ENCODE measurements at regions not wholly inside any gene's neighbourhood (a gene's known extent, or its start where the extent isn't known, plus 50 kb on each side); places are given as distances from the start of the nearest gene placed in this dataset.
"Not testable (repeated sequence)": the region's sequence is repeated elsewhere in the genome, so short reads cannot be mapped to it uniquely, and the experiment has no call there.

- Histone ChIP-seq H3K27me3 (ENCODE audit: insufficient read depth, poor library complexity, severe bottlenecking) (no peaks in the 10 kb centered on the region), H3K9me3 (ENCODE audit: severe bottlenecking) (no peaks in the 10 kb centered on the region), H3K36me3 (ENCODE audit: low read depth) (no peaks in the 10 kb centered on the region), H3K4me1 (ENCODE audit: insufficient read depth, poor library complexity, severe bottlenecking) (peaks cover 18% of the 10 kb centered on the region), H3K4me3 (ENCODE audit: severe bottlenecking) (no peak overlapping the region), H3K27ac (ENCODE audit: poor library complexity, severe bottlenecking) (no peak overlapping the region)
- ATAC-seq (ENCODE audit: low read depth) (no peak), DNase-seq (ENCODE audit: low spot score) (no peak)
- no peak for TF ChIP-seq CTCF (IDR thresholded peaks at IDR 0.05; ENCODE audit: poor library complexity, severe bottlenecking)
Measured at GRCh38 chr4:145276050-145276449, 95.7 kb upstream of the OTUD4 start.

GRCh38 chr4:145271194-145271593 is 90.8 kb upstream of the OTUD4 start:
- H3K9me3 ChIP-seq (ENCODE audit: severe bottlenecking): peaks cover 3% of the 10 kb centered on the region
- H3K36me3 ChIP-seq (ENCODE audit: low read depth): no peaks in the 10 kb centered on the region
- H3K4me3 ChIP-seq (ENCODE audit: severe bottlenecking): no peak overlapping the region
- DNase-seq (ENCODE audit: low spot score): no peak
- H3K27me3 ChIP-seq (ENCODE audit: insufficient read depth, poor library complexity, severe bottlenecking): no peaks in the 10 kb centered on the region
- no peak overlapping the region for H3K27ac ChIP-seq (ENCODE audit: poor library complexity, severe bottlenecking)
- no peak for TF ChIP-seq CTCF (IDR thresholded peaks at IDR 0.05; ENCODE audit: poor library complexity, severe bottlenecking)
- ATAC-seq (ENCODE audit: low read depth): no peak
- H3K4me1 ChIP-seq (ENCODE audit: insufficient read depth, poor library complexity, severe bottlenecking): no peaks in the 10 kb centered on the region

- DNase-seq (ENCODE audit: low spot score): no peak
- no peak overlapping the region for H3K27ac ChIP-seq (ENCODE audit: poor library complexity, severe bottlenecking)
Measured at GRCh38 chr4:145266881-145267280, 86.5 kb upstream of the OTUD4 start.

GRCh38 chr4:145260091-145260490 is 79.7 kb upstream of the OTUD4 start:
- DNase-seq (ENCODE audit: low spot score): no peak
- Histone ChIP-seq H3K4me3 (ENCODE audit: severe bottlenecking) (no peak overlapping the region), H3K4me1 (ENCODE audit: insufficient read depth, poor library complexity, severe bottlenecking) (no peaks in the 10 kb centered on the region), H3K36me3 (ENCODE audit: low read depth) (no peaks in the 10 kb centered on the region), H3K27ac (ENCODE audit: poor library complexity, severe bottlenecking) (no peak overlapping the region), H3K27me3 (ENCODE audit: insufficient read depth, poor library complexity, severe bottlenecking) (no peaks in the 10 kb centered on the region), H3K9me3 (ENCODE audit: severe bottlenecking) (no peaks in the 10 kb centered on the region)
- ATAC-seq (ENCODE audit: low read depth): no peak
- TF ChIP-seq CTCF (IDR thresholded peaks at IDR 0.05; ENCODE audit: poor library complexity, severe bottlenecking): no peak

More at GRCh38 chr4:145266881-145267280, 86.5 kb upstream of the OTUD4 start:
- TF ChIP-seq CTCF (IDR thresholded peaks at IDR 0.05; ENCODE audit: poor library complexity, severe bottlenecking): no peak
- no peaks in the 10 kb centered on the region for H3K36me3 ChIP-seq (ENCODE audit: low read depth)
- H3K9me3 ChIP-seq (ENCODE audit: severe bottlenecking): peaks cover 3% of the 10 kb centered on the region
- H3K27me3 ChIP-seq (ENCODE audit: insufficient read depth, poor library complexity, severe bottlenecking): no peaks in the 10 kb centered on the region
- no peaks in the 10 kb centered on the region for H3K4me1 ChIP-seq (ENCODE audit: insufficient read depth, poor library complexity, severe bottlenecking)
- no peak overlapping the region for H3K4me3 ChIP-seq (ENCODE audit: severe bottlenecking)
- no peak for ATAC-seq (ENCODE audit: low read depth)

GRCh38 chr4:145255311-145255710 is 74.9 kb upstream of the OTUD4 start:
- not testable (repeated sequence) for ATAC-seq (ENCODE audit: low read depth); DNase-seq (ENCODE audit: low spot score); H3K4me1 ChIP-seq (ENCODE audit: insufficient read depth, poor library complexity, severe bottlenecking); H3K4me3 ChIP-seq (ENCODE audit: severe bottlenecking); H3K27ac ChIP-seq (ENCODE audit: poor library complexity, severe bottlenecking); H3K36me3 ChIP-seq (ENCODE audit: low read depth); H3K9me3 ChIP-seq (ENCODE audit: severe bottlenecking); H3K27me3 ChIP-seq (ENCODE audit: insufficient read depth, poor library complexity, severe bottlenecking)

Measured in RWPE2 (cell line).